GM18868 (cell line): ENCODE measurements at regions not wholly inside any gene's neighbourhood (a gene's known extent, or its start where the extent isn't known, plus 50 kb on each side); places are given as distances from the start of the nearest gene placed in this dataset.

ENCODE experiments used
- ATAC-seq: cut with Tn5 transposase; IDR thresholded peaks from one replicate; pipeline ENCODE4 v1.9.1; 2021; ENCODE audit warnings: mild to moderate bottlenecking, moderate library complexity; ENCODE audit not compliant: unreplicated experiment

GRCh38 chr14:101001311-101002069, 98.0 kb upstream of the RTL1 start:
- no peak for ATAC-seq

DNA sequence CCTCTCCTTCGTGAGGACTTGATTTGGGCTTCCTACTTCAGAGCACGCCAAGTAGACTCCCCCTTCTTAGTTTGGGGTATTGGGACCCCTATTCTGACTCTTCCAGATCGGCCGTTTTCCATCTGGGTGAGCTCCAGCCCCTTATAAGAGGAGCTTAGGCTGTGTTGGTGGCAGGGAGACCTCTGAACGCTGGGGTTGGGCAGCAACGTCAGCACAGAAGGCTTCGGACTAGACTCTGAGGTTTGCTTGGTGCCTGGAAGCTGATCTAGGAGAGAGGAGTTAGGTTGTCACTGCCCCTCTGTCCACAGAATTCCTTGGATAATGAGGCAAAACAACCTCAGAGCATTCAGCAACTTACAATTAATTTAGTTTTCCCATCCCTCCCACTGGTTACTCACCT, 99.2 kb upstream of the RTL1 start:
- ATAC-seq, result no peak

DNA sequence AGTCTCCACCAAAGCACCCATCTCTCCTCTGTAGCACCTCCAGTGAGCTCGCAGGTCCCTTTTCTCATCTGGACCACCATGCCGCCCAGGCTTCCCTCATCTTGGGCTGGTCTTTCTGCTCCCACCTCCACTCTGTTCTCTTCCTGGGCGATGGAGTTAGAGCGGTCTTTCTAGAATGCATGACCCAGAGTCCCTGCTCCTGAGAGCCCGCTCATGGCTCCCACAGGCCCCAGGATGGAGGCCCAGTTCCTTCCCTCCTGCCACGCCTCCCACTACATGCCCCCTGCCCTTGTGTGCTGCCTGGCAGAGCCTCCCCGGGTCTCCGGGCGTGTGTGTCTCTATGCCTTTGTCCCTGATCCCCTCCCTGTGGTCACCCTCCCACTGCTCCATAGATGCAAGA, 100.7 kb upstream of the RTL1 start:
- no peak for ATAC-seq

- ATAC-seq, result no peak
Observed at GRCh38 chr14:101004954-101005353, 101.4 kb upstream of the RTL1 start.

- ATAC-seq, result no peak
Observed at GRCh38 chr14:101005447-101005846, 101.9 kb upstream of the RTL1 start.

DNA sequence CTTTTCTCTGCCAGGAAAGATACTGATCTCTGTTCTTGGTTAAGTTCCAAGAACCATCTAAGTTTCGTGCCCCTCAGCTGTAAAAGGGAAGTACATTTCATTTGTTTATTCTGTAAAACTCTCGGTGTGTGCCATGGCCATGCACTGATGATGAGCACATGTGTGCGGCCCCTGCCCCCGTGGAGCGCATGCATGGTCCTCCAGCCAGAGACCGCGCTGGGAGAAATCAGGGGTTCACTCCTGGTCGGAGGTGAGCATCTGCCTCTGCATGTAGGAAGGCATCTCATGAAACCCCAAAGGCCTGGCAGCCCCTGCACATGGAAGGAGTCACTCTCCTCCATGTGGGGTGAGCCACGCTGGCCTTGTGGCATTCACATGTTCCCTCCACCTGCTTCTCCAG, 102.5 kb upstream of the RTL1 start:
- ATAC-seq, result no peak

- no peak for ATAC-seq
Observed at GRCh38 chr14:101007004-101007614, 103.6 kb upstream of the RTL1 start.

DNA sequence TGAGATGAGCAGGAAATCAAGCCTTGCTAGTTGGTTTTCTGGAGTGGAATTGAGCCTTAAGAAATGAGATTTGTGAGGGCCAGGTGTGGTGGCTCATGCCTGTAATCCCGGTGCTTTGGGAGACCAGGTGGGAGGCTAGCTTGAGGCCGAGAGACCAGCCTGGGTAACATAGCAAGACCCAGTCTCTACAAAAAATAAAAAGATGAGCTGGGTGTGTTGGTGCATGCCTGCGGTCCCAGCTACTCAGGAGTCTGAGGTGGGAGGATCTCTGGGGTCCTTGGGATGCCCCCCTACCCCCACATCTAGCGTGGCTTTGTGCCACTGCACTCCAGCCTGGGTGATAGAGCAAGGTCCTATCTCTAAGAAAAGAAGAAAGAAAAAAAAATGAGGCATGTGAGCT, 104.2 kb upstream of the RTL1 start:
- ATAC-seq, result no peak

DNA sequence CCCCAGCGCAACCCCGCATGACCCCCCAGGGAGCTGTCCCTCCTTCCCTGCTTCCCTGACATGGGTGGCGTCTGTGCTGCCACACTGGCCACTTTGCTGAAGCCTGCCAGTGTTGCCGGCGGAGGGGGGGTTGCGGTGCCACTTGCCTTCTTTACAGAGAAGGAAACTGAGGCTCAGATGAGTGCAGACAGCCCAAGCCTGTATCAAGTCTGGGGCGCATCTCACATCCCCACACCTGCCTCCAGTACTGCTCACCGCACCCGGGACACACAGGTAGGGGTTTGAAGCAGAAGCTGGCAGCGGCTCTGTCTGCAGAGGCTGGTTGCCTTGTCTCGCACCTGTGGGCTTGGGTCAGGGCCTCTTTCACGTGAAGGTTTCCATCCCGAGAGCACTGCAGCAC, 104.7 kb upstream of the RTL1 start:
- ATAC-seq, result no peak

GRCh38 chr14:101008631-101009336, 105.3 kb upstream of the RTL1 start:
- no peak for ATAC-seq

DNA sequence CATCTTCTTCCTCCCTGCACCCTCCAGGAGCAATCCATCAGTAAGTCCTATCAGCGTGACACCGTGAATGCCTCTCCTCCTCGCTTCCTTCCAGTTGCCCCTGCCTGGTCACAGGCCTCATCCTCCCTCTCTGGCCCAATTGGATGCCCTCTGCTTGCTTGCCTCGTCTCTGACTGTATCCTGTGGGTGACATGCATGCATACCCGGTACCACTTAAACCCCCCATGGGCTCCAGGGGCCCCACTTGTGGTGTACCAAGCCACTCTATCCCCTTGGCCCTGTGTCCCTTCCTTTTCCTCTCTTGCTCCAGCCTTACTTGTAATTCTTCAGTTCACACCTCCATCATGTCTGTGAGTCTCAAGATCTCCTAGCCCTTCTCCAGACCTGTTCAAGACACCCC, 106.0 kb upstream of the RTL1 start:
- ATAC-seq, result no peak

- no peak for ATAC-seq
Observed at GRCh38 chr14:101010293-101010692, 106.8 kb upstream of the RTL1 start.

DNA sequence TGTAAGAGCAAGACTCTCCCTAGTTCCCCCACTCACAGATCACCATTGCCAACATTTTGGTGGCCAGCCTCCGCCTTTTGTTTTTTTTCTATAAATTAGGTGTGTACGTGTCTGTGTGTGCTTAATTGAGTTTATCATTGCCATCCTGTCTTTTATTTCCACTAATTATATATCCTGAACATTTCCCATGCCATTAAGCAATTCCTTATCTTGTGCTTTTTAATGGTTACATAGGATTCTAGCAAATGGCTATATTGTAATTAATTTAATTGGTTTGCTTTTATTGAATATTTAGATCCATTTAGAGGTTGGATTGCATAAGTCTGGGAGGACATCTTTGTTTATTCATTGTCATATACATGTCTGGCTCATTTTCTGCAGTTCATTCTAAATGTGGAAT, 107.3 kb upstream of the RTL1 start:
- ATAC-seq, result no peak

GRCh38 chr14:101017209-101017608, 113.7 kb upstream of the RTL1 start:
- ATAC-seq, result no peak

GRCh38 chr14:101017806-101018560, 114.5 kb upstream of the RTL1 start:
- no peak for ATAC-seq

GRCh38 chr14:101018561-101019290, 115.2 kb upstream of the RTL1 start:
- ATAC-seq, result no peak

DNA sequence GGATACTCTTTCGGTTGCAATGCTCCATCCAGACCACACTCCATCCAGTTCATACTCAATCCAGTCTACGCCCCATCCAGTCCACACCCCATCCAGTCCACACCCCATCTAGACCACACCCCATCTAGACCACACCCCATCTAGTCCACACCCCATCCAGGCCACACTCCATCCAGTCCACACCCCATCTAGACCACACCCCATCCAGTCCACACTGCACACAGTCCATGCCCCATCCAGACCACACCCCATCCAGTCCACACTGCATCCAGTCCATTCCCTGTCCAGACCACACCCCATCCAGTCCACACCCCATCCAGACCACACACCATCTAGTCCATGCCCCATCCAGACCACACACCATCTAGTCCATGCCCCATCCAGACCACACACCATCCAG, 116.0 kb upstream of the RTL1 start:
- no peak for ATAC-seq

DNA sequence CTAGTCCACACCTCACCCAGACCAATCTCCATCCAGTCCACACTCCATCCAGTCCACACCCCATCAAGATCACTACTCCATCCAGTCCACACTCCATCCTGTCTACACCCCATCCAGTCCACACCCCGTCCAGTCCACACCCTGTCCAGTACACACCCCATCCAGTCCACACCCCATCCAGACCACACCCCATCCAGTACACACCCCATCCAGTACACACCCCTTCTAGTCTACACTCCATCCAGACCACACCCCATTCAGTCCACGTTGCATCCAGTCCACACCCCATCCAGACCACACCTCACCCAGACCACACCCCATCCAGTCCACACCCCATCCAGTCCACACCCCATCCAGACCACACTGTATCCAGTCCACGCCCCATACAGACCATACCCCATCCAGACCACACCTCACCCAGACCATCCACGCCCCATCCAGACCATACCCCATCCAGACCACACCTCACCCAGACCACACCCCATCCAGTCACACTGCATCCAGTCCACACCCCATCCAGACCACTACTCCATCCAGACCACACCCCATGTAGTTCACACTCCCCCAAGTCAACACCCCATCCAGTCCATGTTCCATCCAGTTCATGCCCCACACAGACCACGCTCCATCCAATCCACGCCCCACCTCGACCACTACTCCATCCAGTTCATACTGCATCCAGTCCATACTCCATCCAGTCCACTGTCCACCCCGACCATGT, 116.6 kb upstream of the RTL1 start:
- ATAC-seq, result no peak

DNA sequence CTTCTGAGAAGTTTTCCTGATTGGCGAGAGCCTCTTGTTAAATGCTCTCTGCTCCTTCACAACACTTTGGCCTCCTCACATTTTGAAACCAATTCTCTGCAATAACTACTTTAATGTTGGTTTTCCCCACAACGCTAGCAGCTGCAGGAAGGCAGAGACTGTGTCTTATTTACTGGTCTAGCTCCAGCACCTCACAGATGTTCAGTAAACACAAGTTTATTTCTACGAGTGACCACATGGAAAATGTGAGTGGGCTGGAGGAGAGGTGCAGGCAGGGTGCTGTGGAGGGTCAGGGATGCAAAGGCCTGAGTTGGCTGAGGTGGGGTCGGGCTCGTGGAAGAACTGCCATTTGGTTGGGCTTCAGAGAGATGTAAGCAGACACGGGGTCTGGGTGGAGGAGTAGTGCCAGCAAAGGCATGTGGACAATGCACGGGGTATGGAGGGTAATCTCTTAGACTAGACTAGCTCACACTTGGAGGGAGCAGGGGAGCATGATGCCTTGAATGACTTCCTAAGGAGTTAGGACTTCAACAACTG, 117.4 kb upstream of the RTL1 start:
- no peak for ATAC-seq

- ATAC-seq, result no peak
Observed at GRCh38 chr14:101022121-101022520, 118.6 kb upstream of the RTL1 start.
